HEK293 (cell line): ENCODE measurements at regions not wholly inside any gene's neighbourhood (a gene's known extent, or its start where the extent isn't known, plus 50 kb on each side); places are given as distances from the start of the nearest gene placed in this dataset.
A peak's percentile ranks its signal among the peaks of the same experiment; 100 is the strongest.

ENCODE experiments used
- GLIS2 ChIP-seq: fragments of 450-650 bp; formaldehyde crosslinking; IDR thresholded peaks from 2 replicates; pipeline ENCODE4 v1.5.1; 2016; ENCODE audit warnings: missing biosample characterization, missing genetic modification characterization
- PRDM1 ChIP-seq: fragments of 450-650 bp; formaldehyde crosslinking; IDR thresholded peaks from 2 replicates; pipeline ENCODE4; 2016; ENCODE audit warnings: missing biosample characterization, missing genetic modification characterization
- SCRT2 ChIP-seq: fragments of 450-650 bp; formaldehyde crosslinking; IDR thresholded peaks from 2 replicates; pipeline ENCODE4 v1.5.1; 2016; ENCODE audit warnings: missing biosample characterization, missing genetic modification characterization
- ZBTB1 ChIP-seq: fragments of 450-650 bp; formaldehyde crosslinking; IDR thresholded peaks from 2 replicates; pipeline ENCODE4 v1.5.1; 2016; ENCODE audit warnings: missing biosample characterization, missing genetic modification characterization
- ZFP3 ChIP-seq: fragments of 450-650 bp; formaldehyde crosslinking; IDR thresholded peaks from 2 replicates; pipeline ENCODE4 v1.5.1; 2016; ENCODE audit warnings: low read depth, missing biosample characterization, missing genetic modification characterization
- ZNF121 ChIP-seq: fragments of 450-650 bp; formaldehyde crosslinking; IDR thresholded peaks from 2 replicates; pipeline ENCODE4 v1.5.1; 2016; ENCODE audit warnings: missing biosample characterization, missing genetic modification characterization
- ZNF19 ChIP-seq: fragments of 450-650 bp; formaldehyde crosslinking; IDR thresholded peaks from 2 replicates; pipeline ENCODE4; 2016; ENCODE audit warnings: missing biosample characterization, missing genetic modification characterization, low read depth
- ZNF2 ChIP-seq: fragments of 450-650 bp; formaldehyde crosslinking; IDR thresholded peaks from 2 replicates; pipeline ENCODE4 v1.5.1; 2016; ENCODE audit warnings: missing biosample characterization, missing genetic modification characterization
- ZNF248 ChIP-seq: fragments of 450-650 bp; formaldehyde crosslinking; IDR thresholded peaks from 2 replicates; pipeline ENCODE4 v1.5.1; 2017; ENCODE audit warnings: missing biosample characterization, missing genetic modification characterization
- ZNF324 ChIP-seq: fragments of 450-650 bp; formaldehyde crosslinking; IDR thresholded peaks from 2 replicates; pipeline ENCODE4 v1.5.1; 2016; ENCODE audit warnings: missing biosample characterization, missing genetic modification characterization
- ZNF529 ChIP-seq: fragments of 450-650 bp; formaldehyde crosslinking; IDR thresholded peaks from 2 replicates; pipeline ENCODE4 v1.5.1; 2017; ENCODE audit warnings: missing genetic modification characterization, missing biosample characterization; ENCODE audit not compliant: insufficient replicate concordance
- ZNF530 ChIP-seq: fragments of 450-650 bp; formaldehyde crosslinking; IDR thresholded peaks from 2 replicates; pipeline ENCODE4 v1.5.1; 2016; ENCODE audit warnings: low read depth, missing biosample characterization, missing genetic modification characterization
- ZNF654 ChIP-seq: fragments of 450-650 bp; formaldehyde crosslinking; IDR thresholded peaks from 2 replicates; pipeline ENCODE4 v1.5.1; 2016; ENCODE audit warnings: low read depth, missing biosample characterization, missing genetic modification characterization
- ZNF747 ChIP-seq: fragments of 450-650 bp; formaldehyde crosslinking; IDR thresholded peaks from 2 replicates; pipeline ENCODE4 v1.5.1; 2016; ENCODE audit warnings: missing biosample characterization, missing genetic modification characterization
- ZNF768 ChIP-seq: fragments of 450-650 bp; formaldehyde crosslinking; IDR thresholded peaks from 2 replicates; pipeline ENCODE4 v1.5.1; 2018; ENCODE audit warnings: missing biosample characterization, mild to moderate bottlenecking, missing genetic modification characterization
- TF ChIP-seq, protein P1 (sequence below): fragments of 450-650 bp; formaldehyde crosslinking; IDR thresholded peaks from 2 replicates; pipeline ENCODE4 v1.5.1; 2017; ENCODE audit warnings: missing biosample characterization, missing genetic modification characterization
- TF ChIP-seq, protein P2 (sequence below): fragments of 450-650 bp; formaldehyde crosslinking; IDR thresholded peaks from 2 replicates; pipeline ENCODE4 v1.5.1; 2016; ENCODE audit warnings: missing biosample characterization, missing genetic modification characterization
- TF ChIP-seq, protein P3 (sequence below): fragments of 450-650 bp; formaldehyde crosslinking; IDR thresholded peaks from 2 replicates; pipeline ENCODE4 v1.5.1; 2016; ENCODE audit warnings: missing biosample characterization, missing genetic modification characterization
- TF ChIP-seq, protein P4 (sequence below): fragments of 450-650 bp; formaldehyde crosslinking; IDR thresholded peaks from 2 replicates; pipeline ENCODE4; 2016; ENCODE audit warnings: missing biosample characterization, missing genetic modification characterization
- TF ChIP-seq, protein P5 (sequence below): fragments of 450-650 bp; formaldehyde crosslinking; IDR thresholded peaks from 2 replicates; pipeline ENCODE4 v1.5.1; 2016; ENCODE audit warnings: missing biosample characterization, missing genetic modification characterization
- TF ChIP-seq, protein P6 (sequence below): fragments of 450-650 bp; IDR thresholded peaks from 2 replicates; pipeline ENCODE4 v1.5.1; 2018; ENCODE audit warnings: missing biosample characterization, mild to moderate bottlenecking, missing genetic modification characterization
- TF ChIP-seq, protein P7 (sequence below): fragments of 450-650 bp; formaldehyde crosslinking; IDR thresholded peaks from 2 replicates; pipeline ENCODE4 v1.5.1; 2016; ENCODE audit warnings: missing biosample characterization, missing genetic modification characterization
- TF ChIP-seq, protein P8 (sequence below): fragments of 450-650 bp; formaldehyde crosslinking; conservative IDR thresholded peaks from 2 replicates; pipeline ENCODE4 v1.5.1; 2016; ENCODE audit warnings: low read depth, missing biosample characterization, missing genetic modification characterization
- TF ChIP-seq, protein P9 (sequence below): fragments of 450-650 bp; formaldehyde crosslinking; IDR thresholded peaks from 2 replicates; pipeline ENCODE4 v1.5.0; 2017; ENCODE audit warnings: missing biosample characterization, missing genetic modification characterization, borderline replicate concordance

DNA sequence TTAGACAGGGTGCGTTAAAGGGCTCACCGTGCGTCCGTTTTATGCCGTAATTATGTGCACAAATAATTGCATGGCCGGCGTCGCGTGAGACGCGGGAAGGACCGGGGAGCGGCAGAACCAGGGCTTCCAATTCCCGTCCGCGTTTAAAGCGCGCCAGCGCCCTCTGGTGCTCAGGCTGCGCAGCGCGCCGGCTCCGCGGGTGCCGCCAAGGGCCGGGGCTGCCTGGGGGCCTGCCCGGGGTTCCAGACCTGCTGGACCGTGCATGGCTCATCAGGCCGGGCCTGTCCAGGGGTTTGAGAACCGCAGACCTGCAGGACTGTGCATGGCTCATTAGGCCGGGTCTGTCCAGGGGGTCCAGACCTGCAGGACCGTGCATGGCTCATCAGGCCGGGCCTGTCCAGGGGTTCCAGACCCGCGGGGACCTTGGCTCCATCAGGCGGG, 369.0 kb downstream of the THBS2 start (continued):
- TF ChIP-seq, protein P1, sequence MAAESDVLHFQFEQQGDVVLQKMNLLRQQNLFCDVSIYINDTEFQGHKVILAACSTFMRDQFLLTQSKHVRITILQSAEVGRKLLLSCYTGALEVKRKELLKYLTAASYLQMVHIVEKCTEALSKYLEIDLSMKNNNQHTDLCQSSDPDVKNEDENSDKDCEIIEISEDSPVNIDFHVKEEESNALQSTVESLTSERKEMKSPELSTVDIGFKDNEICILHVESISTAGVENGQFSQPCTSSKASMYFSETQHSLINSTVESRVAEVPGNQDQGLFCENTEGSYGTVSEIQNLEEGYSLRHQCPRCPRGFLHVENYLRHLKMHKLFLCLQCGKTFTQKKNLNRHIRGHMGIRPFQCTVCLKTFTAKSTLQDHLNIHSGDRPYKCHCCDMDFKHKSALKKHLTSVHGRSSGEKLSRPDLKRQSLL (tag by site-specific recombination), result no peak
- no peak for TF ChIP-seq ZBTB1
- TF ChIP-seq, protein P2, sequence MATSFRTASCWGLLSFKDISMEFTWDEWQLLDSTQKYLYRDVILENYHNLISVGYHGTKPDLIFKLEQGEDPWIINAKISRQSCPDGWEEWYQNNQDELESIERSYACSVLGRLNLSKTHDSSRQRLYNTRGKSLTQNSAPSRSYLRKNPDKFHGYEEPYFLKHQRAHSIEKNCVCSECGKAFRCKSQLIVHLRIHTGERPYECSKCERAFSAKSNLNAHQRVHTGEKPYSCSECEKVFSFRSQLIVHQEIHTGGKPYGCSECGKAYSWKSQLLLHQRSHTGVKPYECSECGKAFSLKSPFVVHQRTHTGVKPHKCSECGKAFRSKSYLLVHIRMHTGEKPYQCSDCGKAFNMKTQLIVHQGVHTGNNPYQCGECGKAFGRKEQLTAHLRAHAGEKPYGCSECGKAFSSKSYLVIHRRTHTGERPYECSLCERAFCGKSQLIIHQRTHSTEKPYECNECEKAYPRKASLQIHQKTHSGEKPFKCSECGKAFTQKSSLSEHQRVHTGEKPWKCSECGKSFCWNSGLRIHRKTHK (tag by site-specific recombination), result no peak
- TF ChIP-seq PRDM1 (tag by site-specific recombination), result no peak
- TF ChIP-seq ZNF2 (tag by site-specific recombination), result 0 out of 2 replicates have a peak, but pooled peaks have one; percentile 38
- no peak for TF ChIP-seq ZNF530 (tag by site-specific recombination)
- TF ChIP-seq, protein P3, sequence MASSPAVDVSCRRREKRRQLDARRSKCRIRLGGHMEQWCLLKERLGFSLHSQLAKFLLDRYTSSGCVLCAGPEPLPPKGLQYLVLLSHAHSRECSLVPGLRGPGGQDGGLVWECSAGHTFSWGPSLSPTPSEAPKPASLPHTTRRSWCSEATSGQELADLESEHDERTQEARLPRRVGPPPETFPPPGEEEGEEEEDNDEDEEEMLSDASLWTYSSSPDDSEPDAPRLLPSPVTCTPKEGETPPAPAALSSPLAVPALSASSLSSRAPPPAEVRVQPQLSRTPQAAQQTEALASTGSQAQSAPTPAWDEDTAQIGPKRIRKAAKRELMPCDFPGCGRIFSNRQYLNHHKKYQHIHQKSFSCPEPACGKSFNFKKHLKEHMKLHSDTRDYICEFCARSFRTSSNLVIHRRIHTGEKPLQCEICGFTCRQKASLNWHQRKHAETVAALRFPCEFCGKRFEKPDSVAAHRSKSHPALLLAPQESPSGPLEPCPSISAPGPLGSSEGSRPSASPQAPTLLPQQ, result no peak
- TF ChIP-seq ZNF324 (tag by site-specific recombination), result no peak
- TF ChIP-seq GLIS2, result peak; percentile 52
- no peak for TF ChIP-seq ZNF19 (tag by site-specific recombination)
- TF ChIP-seq ZNF768 (tag by site-specific recombination), result no peak
- no peak for TF ChIP-seq ZNF121 (tag by site-specific recombination)
- TF ChIP-seq, protein P4, sequence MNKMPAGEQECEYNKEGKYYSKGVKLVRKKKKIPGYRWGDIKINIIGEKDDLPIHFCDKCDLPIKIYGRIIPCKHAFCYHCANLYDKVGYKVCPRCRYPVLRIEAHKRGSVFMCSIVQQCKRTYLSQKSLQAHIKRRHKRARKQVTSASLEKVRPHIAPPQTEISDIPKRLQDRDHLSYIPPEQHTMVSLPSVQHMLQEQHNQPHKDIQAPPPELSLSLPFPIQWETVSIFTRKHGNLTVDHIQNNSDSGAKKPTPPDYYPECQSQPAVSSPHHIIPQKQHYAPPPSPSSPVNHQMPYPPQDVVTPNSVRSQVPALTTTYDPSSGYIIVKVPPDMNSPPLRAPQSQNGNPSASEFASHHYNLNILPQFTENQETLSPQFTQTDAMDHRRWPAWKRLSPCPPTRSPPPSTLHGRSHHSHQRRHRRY, result no peak
- no peak for TF ChIP-seq ZNF248 (tag by site-specific recombination)
- no peak for TF ChIP-seq ZFP3
- TF ChIP-seq ZNF654, result peak; percentile 52
- TF ChIP-seq, protein P5, sequence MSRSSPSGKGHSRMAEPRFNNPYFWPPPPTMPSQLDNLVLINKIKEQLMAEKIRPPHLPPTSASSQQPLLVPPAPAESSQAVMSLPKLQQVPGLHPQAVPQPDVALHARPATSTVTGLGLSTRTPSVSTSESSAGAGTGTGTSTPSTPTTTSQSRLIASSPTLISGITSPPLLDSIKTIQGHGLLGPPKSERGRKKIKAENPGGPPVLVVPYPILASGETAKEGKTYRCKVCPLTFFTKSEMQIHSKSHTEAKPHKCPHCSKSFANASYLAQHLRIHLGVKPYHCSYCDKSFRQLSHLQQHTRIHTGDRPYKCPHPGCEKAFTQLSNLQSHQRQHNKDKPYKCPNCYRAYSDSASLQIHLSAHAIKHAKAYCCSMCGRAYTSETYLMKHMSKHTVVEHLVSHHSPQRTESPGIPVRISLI, result no peak
- no peak for TF ChIP-seq SCRT2 (tag by site-specific recombination)
- TF ChIP-seq, protein P6, sequence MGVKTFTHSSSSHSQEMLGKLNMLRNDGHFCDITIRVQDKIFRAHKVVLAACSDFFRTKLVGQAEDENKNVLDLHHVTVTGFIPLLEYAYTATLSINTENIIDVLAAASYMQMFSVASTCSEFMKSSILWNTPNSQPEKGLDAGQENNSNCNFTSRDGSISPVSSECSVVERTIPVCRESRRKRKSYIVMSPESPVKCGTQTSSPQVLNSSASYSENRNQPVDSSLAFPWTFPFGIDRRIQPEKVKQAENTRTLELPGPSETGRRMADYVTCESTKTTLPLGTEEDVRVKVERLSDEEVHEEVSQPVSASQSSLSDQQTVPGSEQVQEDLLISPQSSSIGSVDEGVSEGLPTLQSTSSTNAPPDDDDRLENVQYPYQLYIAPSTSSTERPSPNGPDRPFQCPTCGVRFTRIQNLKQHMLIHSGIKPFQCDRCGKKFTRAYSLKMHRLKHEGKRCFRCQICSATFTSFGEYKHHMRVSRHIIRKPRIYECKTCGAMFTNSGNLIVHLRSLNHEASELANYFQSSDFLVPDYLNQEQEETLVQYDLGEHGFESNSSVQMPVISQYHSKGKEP (tag by site-specific recombination), result no peak
- TF ChIP-seq, protein P7, sequence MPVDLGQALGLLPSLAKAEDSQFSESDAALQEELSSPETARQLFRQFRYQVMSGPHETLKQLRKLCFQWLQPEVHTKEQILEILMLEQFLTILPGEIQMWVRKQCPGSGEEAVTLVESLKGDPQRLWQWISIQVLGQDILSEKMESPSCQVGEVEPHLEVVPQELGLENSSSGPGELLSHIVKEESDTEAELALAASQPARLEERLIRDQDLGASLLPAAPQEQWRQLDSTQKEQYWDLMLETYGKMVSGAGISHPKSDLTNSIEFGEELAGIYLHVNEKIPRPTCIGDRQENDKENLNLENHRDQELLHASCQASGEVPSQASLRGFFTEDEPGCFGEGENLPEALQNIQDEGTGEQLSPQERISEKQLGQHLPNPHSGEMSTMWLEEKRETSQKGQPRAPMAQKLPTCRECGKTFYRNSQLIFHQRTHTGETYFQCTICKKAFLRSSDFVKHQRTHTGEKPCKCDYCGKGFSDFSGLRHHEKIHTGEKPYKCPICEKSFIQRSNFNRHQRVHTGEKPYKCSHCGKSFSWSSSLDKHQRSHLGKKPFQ (tag by site-specific recombination), result no peak
- TF ChIP-seq, protein P8, sequence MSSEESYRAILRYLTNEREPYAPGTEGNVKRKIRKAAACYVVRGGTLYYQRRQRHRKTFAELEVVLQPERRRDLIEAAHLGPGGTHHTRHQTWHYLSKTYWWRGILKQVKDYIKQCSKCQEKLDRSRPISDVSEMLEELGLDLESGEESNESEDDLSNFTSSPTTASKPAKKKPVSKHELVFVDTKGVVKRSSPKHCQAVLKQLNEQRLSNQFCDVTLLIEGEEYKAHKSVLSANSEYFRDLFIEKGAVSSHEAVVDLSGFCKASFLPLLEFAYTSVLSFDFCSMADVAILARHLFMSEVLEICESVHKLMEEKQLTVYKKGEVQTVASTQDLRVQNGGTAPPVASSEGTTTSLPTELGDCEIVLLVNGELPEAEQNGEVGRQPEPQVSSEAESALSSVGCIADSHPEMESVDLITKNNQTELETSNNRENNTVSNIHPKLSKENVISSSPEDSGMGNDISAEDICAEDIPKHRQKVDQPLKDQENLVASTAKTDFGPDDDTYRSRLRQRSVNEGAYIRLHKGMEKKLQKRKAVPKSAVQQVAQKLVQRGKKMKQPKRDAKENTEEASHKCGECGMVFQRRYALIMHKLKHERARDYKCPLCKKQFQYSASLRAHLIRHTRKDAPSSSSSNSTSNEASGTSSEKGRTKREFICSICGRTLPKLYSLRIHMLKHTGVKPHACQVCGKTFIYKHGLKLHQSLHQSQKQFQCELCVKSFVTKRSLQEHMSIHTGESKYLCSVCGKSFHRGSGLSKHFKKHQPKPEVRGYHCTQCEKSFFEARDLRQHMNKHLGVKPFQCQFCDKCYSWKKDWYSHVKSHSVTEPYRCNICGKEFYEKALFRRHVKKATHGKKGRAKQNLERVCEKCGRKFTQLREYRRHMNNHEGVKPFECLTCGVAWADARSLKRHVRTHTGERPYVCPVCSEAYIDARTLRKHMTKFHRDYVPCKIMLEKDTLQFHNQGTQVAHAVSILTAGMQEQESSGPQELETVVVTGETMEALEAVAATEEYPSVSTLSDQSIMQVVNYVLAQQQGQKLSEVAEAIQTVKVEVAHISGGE, result no peak
- TF ChIP-seq, protein P9, sequence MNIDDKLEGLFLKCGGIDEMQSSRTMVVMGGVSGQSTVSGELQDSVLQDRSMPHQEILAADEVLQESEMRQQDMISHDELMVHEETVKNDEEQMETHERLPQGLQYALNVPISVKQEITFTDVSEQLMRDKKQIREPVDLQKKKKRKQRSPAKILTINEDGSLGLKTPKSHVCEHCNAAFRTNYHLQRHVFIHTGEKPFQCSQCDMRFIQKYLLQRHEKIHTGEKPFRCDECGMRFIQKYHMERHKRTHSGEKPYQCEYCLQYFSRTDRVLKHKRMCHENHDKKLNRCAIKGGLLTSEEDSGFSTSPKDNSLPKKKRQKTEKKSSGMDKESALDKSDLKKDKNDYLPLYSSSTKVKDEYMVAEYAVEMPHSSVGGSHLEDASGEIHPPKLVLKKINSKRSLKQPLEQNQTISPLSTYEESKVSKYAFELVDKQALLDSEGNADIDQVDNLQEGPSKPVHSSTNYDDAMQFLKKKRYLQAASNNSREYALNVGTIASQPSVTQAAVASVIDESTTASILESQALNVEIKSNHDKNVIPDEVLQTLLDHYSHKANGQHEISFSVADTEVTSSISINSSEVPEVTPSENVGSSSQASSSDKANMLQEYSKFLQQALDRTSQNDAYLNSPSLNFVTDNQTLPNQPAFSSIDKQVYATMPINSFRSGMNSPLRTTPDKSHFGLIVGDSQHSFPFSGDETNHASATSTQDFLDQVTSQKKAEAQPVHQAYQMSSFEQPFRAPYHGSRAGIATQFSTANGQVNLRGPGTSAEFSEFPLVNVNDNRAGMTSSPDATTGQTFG (tag by site-specific recombination), result no peak
- TF ChIP-seq ZNF747 (tag by site-specific recombination), result no peak
- TF ChIP-seq ZNF529, result no peak
